Calu3 (cell line): ENCODE measurements at regions not wholly inside any gene's neighbourhood (a gene's known extent, or its start where the extent isn't known, plus 50 kb on each side); places are given as distances from the start of the nearest gene placed in this dataset.

ENCODE experiments used
- BruUV-seq: library from RNA; stranded (reverse); fragments of 400-500 nt; replicated peaks from 2 replicates; lab custom pipeline; 2021; lab: Mats Ljungman, UMichigan
- CTCF ChIA-PET: fragments of 300-600 bp; sonication (Branson Sonifier 250); formaldehyde crosslinking; loops from one replicate; lab custom pipeline; 2022; ENCODE audit warnings: antibody characterized with exemption; lab: Charles Lee
- DNase-seq: peaks from one replicate; pipeline ENCODE4 v3.0.0; 2022
- H3K27ac Mint-ChIP-seq: one replicate; pipeline ENCODE4 v1.8.0; 2022; ENCODE audit warnings: mixed read lengths; ENCODE audit not compliant: unreplicated experiment
- H3K27me3 Mint-ChIP-seq: one replicate; pipeline ENCODE4 v1.8.0; 2022; ENCODE audit warnings: mixed read lengths; ENCODE audit not compliant: unreplicated experiment
- H3K36me3 Mint-ChIP-seq: one replicate; pipeline ENCODE4 v1.8.0; 2022; ENCODE audit warnings: mild to moderate bottlenecking, moderate library complexity, mixed read lengths; ENCODE audit not compliant: insufficient read depth, unreplicated experiment
- H3K4me1 Mint-ChIP-seq: one replicate; pipeline ENCODE4 v1.8.0; 2022; ENCODE audit warnings: mild to moderate bottlenecking, low read depth, mixed read lengths; ENCODE audit not compliant: unreplicated experiment
- H3K4me3 Mint-ChIP-seq: one replicate; pipeline ENCODE4 v1.8.0; 2022; ENCODE audit warnings: mild to moderate bottlenecking, low read depth, moderate library complexity, mixed read lengths; ENCODE audit not compliant: unreplicated experiment
- H3K9me3 Mint-ChIP-seq: one replicate; pipeline ENCODE4 v1.8.0; 2022; ENCODE audit warnings: low read depth, mixed read lengths; ENCODE audit not compliant: unreplicated experiment
- CTCF ChIP-seq: fragments of 200-600 bp; IDR thresholded peaks from one replicate; pipeline ENCODE4 v1.8.0; 2022; ENCODE audit warnings: antibody characterized with exemption; ENCODE audit not compliant: unreplicated experiment
- intact Hi-C: fragments of 100-400 bp; cut with micrococcal nuclease; formaldehyde crosslinking; loops from one replicate; pipeline ENCODE4 v1.10.0; 2022; ENCODE audit not compliant: unreplicated experiment

GRCh38 chr14:61218157-61218556, 63.0 kb downstream of the TMEM30B start:
- DNase-seq, result no peak
- Mint-ChIP-seq H3K9me3 (no peaks in the 10 kb centered on the region), H3K4me1 (peaks cover 26% of the 10 kb centered on the region), H3K36me3 (no peaks in the 10 kb centered on the region), H3K27me3 (peaks cover 11% of the 10 kb centered on the region), H3K27ac (no peak overlapping the region), H3K4me3 (no peak overlapping the region)
- TF ChIP-seq CTCF, result no peak
- intact Hi-C loops, result no loop called here
- BruUV-seq, result no TSS peak
- CTCF ChIA-PET, result no interaction called here

DNA sequence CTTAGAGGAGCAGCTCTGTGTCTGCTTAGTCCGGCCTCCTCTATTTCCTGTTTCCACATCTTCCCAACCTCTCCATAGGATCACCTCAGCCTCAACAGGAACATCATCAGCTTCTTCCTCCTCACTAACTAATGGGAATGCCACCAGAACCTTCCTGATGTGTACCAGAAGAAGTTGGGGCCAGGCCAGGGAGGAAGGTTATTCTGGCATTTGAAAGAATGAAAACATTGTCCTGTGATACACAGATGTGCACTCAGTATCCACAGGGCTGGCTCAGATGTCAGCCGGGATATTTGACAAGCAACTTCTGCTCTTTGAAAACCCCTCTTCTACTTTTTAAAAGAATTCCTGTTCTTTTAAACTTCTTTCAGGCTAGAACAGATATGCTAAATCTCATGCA, 63.6 kb downstream of the TMEM30B start:
- no peaks in the 10 kb centered on the region for H3K36me3 Mint-ChIP-seq
- DNase-seq, result no peak
- BruUV-seq, result no TSS peak
- no peak overlapping the region for H3K27ac Mint-ChIP-seq
- peaks cover 11% of the 10 kb centered on the region for H3K27me3 Mint-ChIP-seq
- peaks cover 22% of the 10 kb centered on the region for H3K4me1 Mint-ChIP-seq
- TF ChIP-seq CTCF, result no peak
- H3K4me3 Mint-ChIP-seq, result no peak overlapping the region
- intact Hi-C loops, result no loop called here
- CTCF ChIA-PET, result interaction anchor here (0.6 kb wide), 1 partner anchor 8 kb away, joined by 3 read pairs; no protein-coding TSS in a partner anchor
- no peaks in the 10 kb centered on the region for H3K9me3 Mint-ChIP-seq

DNA sequence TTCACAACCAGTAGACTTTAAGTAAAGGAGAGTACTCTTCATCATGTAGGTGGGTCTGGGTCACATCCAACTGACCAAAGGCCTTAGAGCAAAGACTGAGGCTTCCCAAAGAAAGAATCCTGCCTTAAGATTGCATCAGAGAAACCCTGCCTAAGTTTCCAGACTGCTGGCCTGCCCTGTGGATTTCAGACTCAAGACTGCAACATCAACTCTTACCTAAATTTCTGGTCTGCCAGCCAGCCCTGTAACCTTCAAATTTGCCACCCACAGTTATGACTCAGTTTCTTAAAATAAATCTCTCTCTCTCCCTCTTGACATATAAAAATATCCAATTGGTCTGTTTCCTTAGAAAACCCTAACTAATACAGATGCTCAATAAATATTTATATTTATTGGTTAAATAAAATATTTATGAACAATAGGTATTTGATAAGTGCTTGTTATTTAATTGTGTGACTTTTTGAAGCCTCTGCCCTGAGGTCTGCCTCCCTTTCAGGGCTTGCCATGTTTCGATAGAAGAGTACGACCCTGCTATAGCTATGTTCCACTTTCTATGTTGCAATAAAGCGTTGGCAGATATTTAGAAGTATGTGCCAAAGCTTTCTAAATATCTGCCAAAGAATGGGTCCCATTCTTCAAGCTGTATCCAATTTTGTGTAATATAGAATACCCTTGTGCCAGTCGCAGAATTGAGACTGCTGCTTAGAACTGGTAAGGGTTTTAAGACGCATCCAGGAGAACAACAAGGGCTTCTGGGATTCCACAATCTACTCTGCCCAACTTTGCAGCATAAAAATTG, 65.7 kb downstream of the TMEM30B start:
- no peak overlapping the region for H3K27ac Mint-ChIP-seq
- intact Hi-C loops, result no loop called here
- H3K4me3 Mint-ChIP-seq, result no peak overlapping the region
- no TSS peak for BruUV-seq
- no peak for TF ChIP-seq CTCF
- no peak for DNase-seq
- CTCF ChIA-PET, result no interaction called here
- peaks cover 11% of the 10 kb centered on the region for H3K27me3 Mint-ChIP-seq
- H3K36me3 Mint-ChIP-seq, result no peaks in the 10 kb centered on the region
- no peaks in the 10 kb centered on the region for H3K9me3 Mint-ChIP-seq
- H3K4me1 Mint-ChIP-seq, result peaks cover 4% of the 10 kb centered on the region

DNA sequence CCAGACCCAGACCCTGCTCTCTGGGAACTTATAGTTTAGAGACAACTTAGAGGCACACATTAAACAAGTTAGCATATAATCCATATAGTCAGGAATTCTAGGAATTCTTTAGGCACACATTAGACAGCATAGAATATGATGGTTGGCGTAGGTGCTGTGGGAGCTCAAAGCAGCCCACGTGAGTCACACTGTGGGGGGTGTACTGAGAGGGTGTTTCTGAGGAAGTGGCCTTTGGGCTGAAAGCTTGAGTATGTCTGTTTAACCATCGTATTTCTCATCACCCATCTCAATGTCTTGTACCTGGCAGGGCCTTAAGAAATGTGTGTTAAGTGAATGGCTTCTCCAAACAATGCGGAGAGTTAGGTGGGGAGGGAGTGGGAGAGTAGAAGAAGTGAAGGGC, 67.2 kb downstream of the TMEM30B start:
- no peak overlapping the region for H3K4me3 Mint-ChIP-seq
- no TSS peak for BruUV-seq
- intact Hi-C loops, result no loop called here
- H3K27me3 Mint-ChIP-seq, result peaks cover 7% of the 10 kb centered on the region
- no peak overlapping the region for H3K27ac Mint-ChIP-seq
- no peaks in the 10 kb centered on the region for H3K9me3 Mint-ChIP-seq
- no peak for DNase-seq
- no peaks in the 10 kb centered on the region for H3K36me3 Mint-ChIP-seq
- CTCF ChIA-PET, result no interaction called here
- no peak for TF ChIP-seq CTCF
- H3K4me1 Mint-ChIP-seq, result no peaks in the 10 kb centered on the region
